OCI-LY1 (cell line): ENCODE measurements at regions not wholly inside any gene's neighbourhood (a gene's known extent, or its start where the extent isn't known, plus 50 kb on each side); places are given as distances from the start of the nearest gene placed in this dataset.

Source experiments
- H2AFZ ChIP-seq: fragments of 200-600 bp; sonication (generic), shearing (Covaris generic); 2 replicates; pipeline ENCODE4 v1.6.0; 2014; ENCODE audit warnings: antibody characterized with exemption, mild to moderate bottlenecking, low read length
- H3F3A ChIP-seq: fragments of 200-600 bp; sonication (generic), shearing (Covaris generic); 2 replicates; pipeline ENCODE4 v1.6.0; 2014; ENCODE audit warnings: mild to moderate bottlenecking, antibody characterized with exemption, low read length, moderate library complexity; ENCODE audit not compliant: insufficient read depth
- H3K27ac ChIP-seq: fragments of 200-600 bp; sonication (generic); 2 replicates; pipeline ENCODE4 v1.5.1; 2014; ENCODE audit warnings: low read length, mixed run types, mild to moderate bottlenecking, low read depth; ENCODE audit not compliant: poor library complexity, severe bottlenecking
- H3K27me3 ChIP-seq: fragments of 200-600 bp; sonication (generic); 2 replicates; pipeline ENCODE4 v1.6.0; 2014; ENCODE audit warnings: antibody characterized with exemption, mild to moderate bottlenecking, low read length, moderate library complexity; ENCODE audit not compliant: insufficient read depth
- H3K36me3 ChIP-seq: fragments of 200-600 bp; sonication (generic); 2 replicates; pipeline ENCODE4 v1.6.1; 2014; ENCODE audit warnings: mild to moderate bottlenecking, antibody characterized with exemption, low read length, moderate library complexity, mixed read lengths; ENCODE audit not compliant: insufficient read depth
- H3K4me1 ChIP-seq: fragments of 200-600 bp; sonication (generic); 2 replicates; pipeline ENCODE4 v1.5.1; 2014; ENCODE audit warnings: mild to moderate bottlenecking, low read length, moderate library complexity; ENCODE audit not compliant: insufficient read depth, severe bottlenecking
- H3K4me2 ChIP-seq: fragments of 200-600 bp; sonication (generic), shearing (Covaris generic); 2 replicates; pipeline ENCODE4 v1.6.1; 2014; ENCODE audit warnings: low read length
- H3K4me3 ChIP-seq: fragments of 200-600 bp; sonication (generic); 2 replicates; pipeline ENCODE4 v1.5.1; 2014; ENCODE audit warnings: low read length, low read depth, mild to moderate bottlenecking, mixed read lengths; ENCODE audit not compliant: poor library complexity, severe bottlenecking
- H3K79me2 ChIP-seq: fragments of 200-600 bp; shearing (Covaris generic); 2 replicates; pipeline ENCODE4 v1.6.1; 2016; ENCODE audit warnings: mixed run types, low read length, mixed read lengths; ENCODE audit not compliant: insufficient read depth
- H3K9ac ChIP-seq: fragments of 200-600 bp; sonication (generic), shearing (Covaris generic); 2 replicates; pipeline ENCODE4 v1.6.1; 2014; ENCODE audit warnings: mild to moderate bottlenecking, low read length, mixed read lengths
- H3K9me2 ChIP-seq: fragments of 200-600 bp; sonication (generic), shearing (Covaris generic); 2 replicates; pipeline ENCODE4 v1.6.1; 2014; ENCODE audit warnings: low read depth, mild to moderate bottlenecking, low read length, mixed read lengths
- H3K9me3 ChIP-seq: fragments of 200-600 bp; shearing (Covaris generic); 2 replicates; pipeline ENCODE4 v1.6.1; 2014; ENCODE audit warnings: low read length, mixed read lengths
- H4K20me1 ChIP-seq: fragments of 200-600 bp; sonication (generic), shearing (Covaris generic); 2 replicates; pipeline ENCODE4 v1.6.0; 2016; ENCODE audit warnings: mild to moderate bottlenecking, low read length; ENCODE audit not compliant: insufficient read depth
- EZH2 ChIP-seq: fragments of 200-600 bp; sonication (generic), shearing (Covaris generic); IDR thresholded peaks from 2 replicates; pipeline ENCODE4 v1.8.0; 2017; ENCODE audit warnings: borderline replicate concordance, mixed run types, mild to moderate bottlenecking, antibody characterized with exemption, low read length, moderate library complexity, mixed read lengths
- TF ChIP-seq, protein P1 (sequence below): fragments of 200-600 bp; sonication (generic), shearing (Covaris generic); IDR thresholded peaks from 2 replicates; pipeline ENCODE4 v1.5.1; 2017; ENCODE audit warnings: mild to moderate bottlenecking, antibody characterized with exemption, low read length, moderate library complexity, mixed read lengths

DNA sequence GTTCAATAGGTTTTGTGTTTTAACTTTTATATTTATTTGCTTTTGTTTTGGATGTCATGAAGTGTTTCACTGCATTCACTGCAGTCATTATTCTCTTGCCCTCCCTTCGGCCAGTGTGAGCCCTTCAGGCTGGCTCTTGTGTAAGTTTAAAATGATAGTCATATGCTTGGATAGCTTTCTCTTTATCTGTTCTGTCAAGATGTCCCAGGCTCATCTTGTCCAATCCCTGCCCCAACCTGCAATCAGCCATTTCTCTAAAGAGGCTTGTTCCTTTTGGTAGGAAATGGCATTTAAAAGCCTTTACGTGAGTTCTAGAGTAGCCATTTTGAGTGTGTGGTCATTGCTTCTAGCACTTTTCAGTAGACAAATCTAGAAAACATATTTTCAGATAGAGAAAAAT is 238.0 kb upstream of the SLC39A10 start:
- H3K27ac ChIP-seq, result no peak overlapping the region
- H3K9me2 ChIP-seq, result no peaks in the 10 kb centered on the region
- no peaks in the 10 kb centered on the region for H4K20me1 ChIP-seq
- H3K27me3 ChIP-seq, result no peaks in the 10 kb centered on the region
- peaks cover 4% of the 10 kb centered on the region for H3K4me1 ChIP-seq
- no peak overlapping the region for H3K9ac ChIP-seq
- no peak overlapping the region for H3K4me2 ChIP-seq
- no peaks in the 10 kb centered on the region for H3K36me3 ChIP-seq
- no peaks in the 10 kb centered on the region for H3K9me3 ChIP-seq
- TF ChIP-seq, protein P1, sequence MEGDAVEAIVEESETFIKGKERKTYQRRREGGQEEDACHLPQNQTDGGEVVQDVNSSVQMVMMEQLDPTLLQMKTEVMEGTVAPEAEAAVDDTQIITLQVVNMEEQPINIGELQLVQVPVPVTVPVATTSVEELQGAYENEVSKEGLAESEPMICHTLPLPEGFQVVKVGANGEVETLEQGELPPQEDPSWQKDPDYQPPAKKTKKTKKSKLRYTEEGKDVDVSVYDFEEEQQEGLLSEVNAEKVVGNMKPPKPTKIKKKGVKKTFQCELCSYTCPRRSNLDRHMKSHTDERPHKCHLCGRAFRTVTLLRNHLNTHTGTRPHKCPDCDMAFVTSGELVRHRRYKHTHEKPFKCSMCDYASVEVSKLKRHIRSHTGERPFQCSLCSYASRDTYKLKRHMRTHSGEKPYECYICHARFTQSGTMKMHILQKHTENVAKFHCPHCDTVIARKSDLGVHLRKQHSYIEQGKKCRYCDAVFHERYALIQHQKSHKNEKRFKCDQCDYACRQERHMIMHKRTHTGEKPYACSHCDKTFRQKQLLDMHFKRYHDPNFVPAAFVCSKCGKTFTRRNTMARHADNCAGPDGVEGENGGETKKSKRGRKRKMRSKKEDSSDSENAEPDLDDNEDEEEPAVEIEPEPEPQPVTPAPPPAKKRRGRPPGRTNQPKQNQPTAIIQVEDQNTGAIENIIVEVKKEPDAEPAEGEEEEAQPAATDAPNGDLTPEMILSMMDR, result no peak
- TF ChIP-seq EZH2, result no peak
- H3F3A ChIP-seq, result no peaks in the 10 kb centered on the region
- H3K4me3 ChIP-seq, result no peak overlapping the region
- no peaks in the 10 kb centered on the region for H3K79me2 ChIP-seq
- H2AFZ ChIP-seq, result no peak overlapping the region

DNA sequence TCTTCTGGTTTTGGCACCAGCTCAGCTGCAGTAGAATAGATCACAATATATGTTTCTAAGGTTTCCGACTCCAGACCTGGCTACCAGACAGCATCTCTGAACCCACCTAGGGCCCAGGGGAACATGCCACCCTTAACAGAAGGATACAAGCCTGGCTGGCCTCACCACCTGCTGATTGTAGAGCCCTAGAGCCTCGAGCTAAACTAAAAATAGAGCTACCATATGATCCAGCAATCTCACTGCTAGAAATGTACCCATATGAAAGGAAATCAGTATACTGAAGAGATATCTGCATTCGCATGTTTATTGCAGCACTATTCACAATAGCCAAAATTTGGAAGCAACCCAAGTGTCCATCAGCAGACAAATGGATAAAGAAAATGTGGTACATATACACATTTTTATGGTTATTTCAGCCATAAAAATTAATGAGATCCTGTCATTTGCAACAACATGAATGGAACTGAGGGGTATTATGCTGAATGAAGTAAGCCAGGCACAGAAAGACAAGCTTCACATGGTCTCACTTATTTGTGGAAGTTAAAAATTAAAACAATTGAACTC is 242.4 kb upstream of the SLC39A10 start:
- Histone ChIP-seq H3K4me3 (no peak overlapping the region), H3K4me2 (no peak overlapping the region), H3K4me1 (peaks cover 15% of the 10 kb centered on the region), H3K9me3 (no peaks in the 10 kb centered on the region), H3K9ac (no peak overlapping the region), H4K20me1 (no peaks in the 10 kb centered on the region), H3F3A (no peaks in the 10 kb centered on the region), H2AFZ (no peak overlapping the region), H3K79me2 (no peaks in the 10 kb centered on the region), H3K27ac (no peak overlapping the region), H3K9me2 (no peaks in the 10 kb centered on the region), H3K36me3 (no peaks in the 10 kb centered on the region), H3K27me3 (no peaks in the 10 kb centered on the region)
- no peak for TF ChIP-seq EZH2
- TF ChIP-seq, protein P1, result no peak

DNA sequence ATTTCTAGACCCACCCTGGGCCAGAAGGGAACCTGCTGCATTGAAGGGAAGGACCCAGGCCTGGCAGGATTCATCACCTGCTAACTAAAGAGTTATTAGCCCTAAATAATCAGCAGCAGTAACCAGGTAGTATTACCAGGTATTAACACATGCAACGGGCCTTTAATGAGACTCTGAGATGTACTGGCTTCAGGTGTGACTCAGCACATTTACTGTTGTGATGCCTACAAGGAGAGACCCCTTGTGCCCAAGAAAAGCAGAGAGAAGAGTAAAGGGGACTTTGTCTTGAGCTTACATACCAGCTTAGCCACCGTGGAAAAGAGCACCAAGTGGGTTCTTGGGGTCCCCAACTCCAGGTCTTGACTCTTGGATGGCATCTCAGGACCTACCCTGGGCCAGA is 243.1 kb upstream of the SLC39A10 start:
- no peaks in the 10 kb centered on the region for H3K27me3 ChIP-seq
- no peaks in the 10 kb centered on the region for H3F3A ChIP-seq
- TF ChIP-seq, protein P1, result no peak
- TF ChIP-seq EZH2, result no peak
- H3K36me3 ChIP-seq, result no peaks in the 10 kb centered on the region
- no peaks in the 10 kb centered on the region for H4K20me1 ChIP-seq
- H3K9me3 ChIP-seq, result no peaks in the 10 kb centered on the region
- H3K9me2 ChIP-seq, result no peaks in the 10 kb centered on the region
- H3K4me3 ChIP-seq, result no peak overlapping the region
- no peak overlapping the region for H3K27ac ChIP-seq
- H3K9ac ChIP-seq, result no peak overlapping the region
- H2AFZ ChIP-seq, result no peak overlapping the region
- no peak overlapping the region for H3K4me2 ChIP-seq
- H3K4me1 ChIP-seq, result peaks cover 15% of the 10 kb centered on the region
- no peaks in the 10 kb centered on the region for H3K79me2 ChIP-seq
